HCT116 (cell line): ENCODE measurements at regions not wholly inside any gene's neighbourhood (a gene's known extent, or its start where the extent isn't known, plus 50 kb on each side); places are given as distances from the start of the nearest gene placed in this dataset.
A peak's percentile ranks its signal among the peaks of the same experiment; 100 is the strongest.

Source experiments
- CTCF ChIP-seq, 3 experiments: fragments of 200-600 bp in 1 of 3; sonication (generic) in 1 of 3; IDR thresholded peaks in 2 of 3; conservative IDR thresholded peaks in 1 of 3; 2 replicates each; pipeline ENCODE4 v1.5.1; 2012 to 2017; ENCODE audit warnings: low read depth in 2 of 3, low read length in 2 of 3, antibody characterized with exemption in 1 of 3, borderline replicate concordance in 1 of 3, control low read depth in 1 of 3, mild to moderate bottlenecking in 1 of 3, mixed read lengths in 1 of 3, mixed run types in 1 of 3, moderate library complexity in 1 of 3; ENCODE audit not compliant: insufficient read depth in 1 of 3
- EZH2 ChIP-seq: fragments of 200-600 bp; sonication (generic); IDR thresholded peaks from 2 replicates; pipeline ENCODE4 v1.6.1; 2017; ENCODE audit warnings: antibody characterized with exemption, mixed run types
- EZH2phosphoT487 ChIP-seq: fragments of 200-600 bp; IDR thresholded peaks from 2 replicates; pipeline ENCODE4 v1.6.1; 2018; ENCODE audit warnings: antibody characterized with exemption, borderline replicate concordance
- MAX ChIP-seq: IDR thresholded peaks from 2 replicates; pipeline ENCODE4 v1.6.1; 2012
- POLR2A ChIP-seq: IDR thresholded peaks from 2 replicates; pipeline ENCODE4 v1.7.0; 2011; ENCODE audit warnings: borderline replicate concordance; ENCODE audit not compliant: insufficient read depth, insufficient read length; ENCODE audit errors: extremely low read depth
- POLR2AphosphoS5 ChIP-seq: IDR thresholded peaks from 2 replicates; pipeline ENCODE4 v1.6.1; 2011; ENCODE audit warnings: mild to moderate bottlenecking, low read depth, low read length, moderate library complexity
- RAD21 ChIP-seq: IDR thresholded peaks from 2 replicates; pipeline ENCODE4 v1.6.1; 2012; ENCODE audit warnings: low read depth, mild to moderate bottlenecking
- SRF ChIP-seq: IDR thresholded peaks from 2 replicates; pipeline ENCODE4 v1.6.1; 2012; ENCODE audit warnings: low read depth
- YY1 ChIP-seq: IDR thresholded peaks from 2 replicates; pipeline ENCODE4 v1.6.1; 2011; ENCODE audit warnings: low read length, low read depth, moderate library complexity, mild to moderate bottlenecking; ENCODE audit not compliant: insufficient replicate concordance; ENCODE audit errors: extremely low read depth
- ZFX ChIP-seq: fragments of 450-650 bp; IDR thresholded peaks from 2 replicates; pipeline ENCODE4 v1.6.1; 2017
- ZNF274 ChIP-seq: fragments of 200-500 bp; sonication (Bioruptor generic); IDR thresholded peaks from 2 replicates; pipeline ENCODE4 v1.6.1; 2014; ENCODE audit warnings: mild to moderate bottlenecking, low read depth, low read length, inconsistent platforms

- TF ChIP-seq RAD21 (no peak), SRF (no peak), CTCF (IDR thresholded peaks at IDR 0.05 in 2 of 3, conservative IDR thresholded peaks at IDR 0.05 in 1 of 3; ENCODE audit: borderline replicate concordance in 1 of 3, insufficient read depth in 1 of 3, low read depth in 2 of 3, low read length in 2 of 3) (peak in 2 of 3 experiments; percentile 35 to 68; a peak in 4 of 6 replicates), ZNF274 (no peak), POLR2AphosphoS5 (no peak), POLR2A (no peak), YY1 (no peak), EZH2 (no peak), ZFX (no peak), MAX (no peak), EZH2phosphoT487 (no peak)
Observed at GRCh38 chrX:26778320-26778888, 562.4 kb downstream of the MAGEB5 start.
